Memory B cell (primary cell): ENCODE measurements at regions not wholly inside any gene's neighbourhood (a gene's known extent, or its start where the extent isn't known, plus 50 kb on each side); places are given as distances from the start of the nearest gene placed in this dataset.
"Not testable (repeated sequence)": the region's sequence is repeated elsewhere in the genome, so short reads cannot be mapped to it uniquely, and the experiment has no call there.

Source experiments
- ATAC-seq: fragments of 150-1000 bp; cut with Tn5 transposase; 2 replicates; pipeline ENCODE4 v1.10.0; 2021; ENCODE audit warnings: low read depth, mild to moderate bottlenecking, moderate library complexity
- DNase-seq, 2 donors: peaks; one replicate each; pipeline ENCODE4 v3.0.0; 2022; ENCODE audit warnings: low spot score in 2 of 2
- H3K27ac Mint-ChIP-seq: one replicate; pipeline ENCODE4 v1.8.0; 2022; ENCODE audit warnings: mild to moderate bottlenecking, moderate library complexity, mixed read lengths
- H3K27me3 Mint-ChIP-seq: one replicate; pipeline ENCODE4 v1.8.0; 2022; ENCODE audit warnings: mixed read lengths
- H3K36me3 Mint-ChIP-seq: one replicate; pipeline ENCODE4 v1.8.0; 2022; ENCODE audit warnings: mild to moderate bottlenecking, mixed read lengths
- H3K4me1 Mint-ChIP-seq: one replicate; pipeline ENCODE4 v1.8.0; 2022; ENCODE audit warnings: mixed read lengths
- H3K4me3 Mint-ChIP-seq: one replicate; pipeline ENCODE4 v1.8.0; 2022; ENCODE audit warnings: mild to moderate bottlenecking, moderate library complexity, mixed read lengths
- H3K9me3 Mint-ChIP-seq: one replicate; pipeline ENCODE4 v1.8.0; 2022; ENCODE audit warnings: mixed read lengths

DNA sequence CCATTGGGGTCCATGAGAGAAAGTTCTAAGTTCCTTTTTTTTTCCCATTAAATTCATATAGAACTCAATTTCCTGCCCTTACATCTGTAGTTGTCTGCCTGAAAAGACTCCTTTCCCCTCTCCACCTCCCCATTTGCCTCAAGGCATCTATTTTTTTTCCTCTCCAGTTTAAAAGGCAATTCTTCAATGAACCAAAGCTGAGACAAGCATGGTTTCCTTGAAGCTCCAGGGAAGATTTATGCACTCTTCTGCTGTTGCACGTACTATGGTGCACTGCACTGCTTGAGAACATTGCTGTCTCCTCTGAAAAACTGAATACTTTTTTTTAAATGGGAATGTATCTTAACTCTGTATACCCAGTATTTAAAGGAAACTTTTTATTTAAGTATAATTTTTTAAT, 465.2 kb downstream of the CD83 start:
- Mint-ChIP-seq H3K36me3 (peaks cover 1% of the 10 kb centered on the region), H3K4me1 (peaks cover 7% of the 10 kb centered on the region), H3K27ac (no peak overlapping the region), H3K27me3 (no peaks in the 10 kb centered on the region), H3K9me3 (no peaks in the 10 kb centered on the region), H3K4me3 (no peak overlapping the region)
- DNase-seq (no peak), ATAC-seq (no peak)

DNA sequence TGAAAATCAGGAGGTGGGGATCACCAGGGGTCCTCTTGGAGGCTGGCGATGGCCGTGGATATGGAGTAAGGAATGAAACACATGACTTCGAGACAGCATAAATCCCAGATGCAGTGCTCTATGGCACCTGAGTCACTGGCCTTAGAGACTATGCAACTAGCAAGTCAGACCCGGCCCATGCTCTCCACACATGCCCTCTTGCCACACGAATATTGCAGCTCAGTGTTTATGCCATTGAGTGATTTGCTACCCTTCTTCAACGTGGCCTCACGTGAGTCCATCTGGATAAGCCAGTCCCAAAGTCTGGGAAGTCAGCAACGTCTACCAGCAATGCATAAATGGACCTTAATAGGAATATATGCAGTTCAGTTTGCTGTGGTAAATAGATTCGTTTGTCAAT, 466.3 kb downstream of the CD83 start:
- no peak for ATAC-seq
- Mint-ChIP-seq H3K4me3 (no peak overlapping the region), H3K27ac (no peak overlapping the region), H3K9me3 (no peaks in the 10 kb centered on the region), H3K4me1 (peaks cover 6% of the 10 kb centered on the region), H3K36me3 (peaks cover 1% of the 10 kb centered on the region), H3K27me3 (no peaks in the 10 kb centered on the region)
- no peak for DNase-seq

DNA sequence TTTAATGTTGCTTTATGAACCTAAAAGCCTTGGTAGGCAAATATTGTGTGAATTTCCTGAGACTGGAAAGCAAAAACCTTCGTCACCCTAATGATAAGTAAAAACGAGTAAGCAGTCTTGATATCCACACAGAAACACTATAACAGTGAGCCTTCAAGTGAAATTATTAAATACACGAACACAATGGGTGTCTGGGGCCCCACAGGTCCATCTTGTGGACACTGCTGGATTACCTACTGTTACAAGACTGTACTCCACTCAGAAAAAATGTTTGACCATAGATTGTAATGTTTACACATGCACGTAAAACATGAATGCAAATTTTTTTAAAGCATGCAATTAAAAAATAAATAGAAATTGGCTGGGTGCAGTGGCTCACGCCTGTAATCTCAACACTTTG, 466.9 kb downstream of the CD83 start:
- Mint-ChIP-seq H3K9me3 (no peaks in the 10 kb centered on the region), H3K27ac (no peak overlapping the region), H3K27me3 (no peaks in the 10 kb centered on the region), H3K36me3 (peaks cover 1% of the 10 kb centered on the region), H3K4me1 (no peaks in the 10 kb centered on the region), H3K4me3 (no peak overlapping the region)
- ATAC-seq (no peak), DNase-seq (no peak)

- Mint-ChIP-seq H3K36me3 (peaks cover 1% of the 10 kb centered on the region), H3K4me1 (no peaks in the 10 kb centered on the region), H3K9me3 (no peaks in the 10 kb centered on the region), H3K27me3 (no peaks in the 10 kb centered on the region), H3K4me3 (no peak overlapping the region), H3K27ac (no peak overlapping the region)
- DNase-seq, result no peak
- no peak for ATAC-seq
Measured at GRCh38 chr6:14585689-14586088, 468.1 kb downstream of the CD83 start.

- no peak for ATAC-seq
- peaks cover 1% of the 10 kb centered on the region for H3K36me3 Mint-ChIP-seq
- no peaks in the 10 kb centered on the region for H3K4me1 Mint-ChIP-seq
- DNase-seq, result no peak
- H3K4me3 Mint-ChIP-seq, result no peak overlapping the region
- no peaks in the 10 kb centered on the region for H3K9me3 Mint-ChIP-seq
- no peak overlapping the region for H3K27ac Mint-ChIP-seq
- no peaks in the 10 kb centered on the region for H3K27me3 Mint-ChIP-seq
Measured at GRCh38 chr6:14589175-14589574, 471.6 kb downstream of the CD83 start.

DNA sequence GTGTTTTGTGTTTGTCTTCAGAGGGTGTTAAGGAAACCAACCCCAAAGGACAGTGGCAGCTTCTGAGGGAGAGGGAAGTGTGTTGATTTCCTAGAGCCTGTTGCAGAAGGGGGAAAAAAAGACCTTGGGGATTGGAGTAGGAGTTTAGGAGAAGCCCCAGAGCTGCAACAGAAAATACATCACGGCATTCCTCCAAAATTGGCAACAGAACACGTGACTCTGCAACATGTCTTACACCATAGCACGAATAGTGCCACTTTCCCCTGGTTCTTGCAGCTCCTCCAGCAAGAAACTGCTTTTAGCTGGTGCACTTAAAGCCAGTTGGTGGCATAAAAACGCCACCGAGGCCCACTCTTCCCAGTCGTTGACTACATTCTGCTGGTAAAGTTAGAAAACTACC, 473.0 kb downstream of the CD83 start:
- H3K27ac Mint-ChIP-seq, result no peak overlapping the region
- ATAC-seq, result no peak
- H3K36me3 Mint-ChIP-seq, result no peaks in the 10 kb centered on the region
- no peak for DNase-seq
- no peaks in the 10 kb centered on the region for H3K27me3 Mint-ChIP-seq
- no peaks in the 10 kb centered on the region for H3K9me3 Mint-ChIP-seq
- H3K4me3 Mint-ChIP-seq, result no peak overlapping the region
- no peaks in the 10 kb centered on the region for H3K4me1 Mint-ChIP-seq

- no peak overlapping the region for H3K27ac Mint-ChIP-seq
- H3K27me3 Mint-ChIP-seq, result no peaks in the 10 kb centered on the region
- H3K4me3 Mint-ChIP-seq, result no peak overlapping the region
- H3K36me3 Mint-ChIP-seq, result no peaks in the 10 kb centered on the region
- H3K9me3 Mint-ChIP-seq, result no peaks in the 10 kb centered on the region
- DNase-seq (no peak), ATAC-seq (no peak)
- no peaks in the 10 kb centered on the region for H3K4me1 Mint-ChIP-seq
Measured at GRCh38 chr6:14591998-14592397, 474.4 kb downstream of the CD83 start.

GRCh38 chr6:14593286-14593685, 475.7 kb downstream of the CD83 start:
- Mint-ChIP-seq H3K36me3 (no peaks in the 10 kb centered on the region), H3K9me3 (no peaks in the 10 kb centered on the region), H3K27me3 (no peaks in the 10 kb centered on the region), H3K4me1 (peaks cover 5% of the 10 kb centered on the region), H3K27ac (no peak overlapping the region), H3K4me3 (no peak overlapping the region)
- DNase-seq (no peak), ATAC-seq (no peak)

DNA sequence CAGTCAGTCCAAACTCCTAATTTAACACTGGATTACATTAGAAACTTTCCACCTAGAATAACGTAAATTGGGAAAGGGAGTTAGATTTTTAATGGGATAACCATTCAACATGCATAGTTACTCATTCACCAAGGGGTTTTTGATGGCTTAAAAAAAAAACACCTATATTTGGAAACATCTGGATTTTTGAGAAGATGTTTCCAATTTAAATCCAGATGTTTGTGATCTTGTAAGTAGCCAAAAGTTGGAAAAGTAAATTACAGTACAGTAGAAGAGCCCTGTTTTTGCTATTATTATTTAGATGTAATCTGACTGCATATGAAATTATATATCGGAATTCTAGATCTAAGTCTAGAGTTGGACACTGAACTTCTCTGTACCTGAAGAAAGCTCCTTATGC, 478.2 kb downstream of the CD83 start:
- Mint-ChIP-seq H3K36me3 (no peaks in the 10 kb centered on the region), H3K4me3 (no peak overlapping the region), H3K4me1 (peaks cover 11% of the 10 kb centered on the region), H3K27ac (no peak overlapping the region), H3K9me3 (no peaks in the 10 kb centered on the region), H3K27me3 (no peaks in the 10 kb centered on the region)
- DNase-seq (no peak), ATAC-seq (no peak)

GRCh38 chr6:14596410-14596809, 478.8 kb downstream of the CD83 start:
- no peaks in the 10 kb centered on the region for H3K27me3 Mint-ChIP-seq
- DNase-seq (no peak), ATAC-seq (no peak)
- H3K27ac Mint-ChIP-seq, result no peak overlapping the region
- no peak overlapping the region for H3K4me3 Mint-ChIP-seq
- H3K4me1 Mint-ChIP-seq, result peaks cover 11% of the 10 kb centered on the region
- no peaks in the 10 kb centered on the region for H3K36me3 Mint-ChIP-seq
- H3K9me3 Mint-ChIP-seq, result no peaks in the 10 kb centered on the region

- H3K9me3 Mint-ChIP-seq, result no peaks in the 10 kb centered on the region
- H3K4me3 Mint-ChIP-seq, result no peak overlapping the region
- DNase-seq (no peak), ATAC-seq (no peak)
- peak overlapping the region; percentile 28 for H3K27ac Mint-ChIP-seq
- peaks cover 11% of the 10 kb centered on the region for H3K4me1 Mint-ChIP-seq
- no peaks in the 10 kb centered on the region for H3K27me3 Mint-ChIP-seq
- H3K36me3 Mint-ChIP-seq, result no peaks in the 10 kb centered on the region
Measured at GRCh38 chr6:14597090-14597489, 479.5 kb downstream of the CD83 start.

DNA sequence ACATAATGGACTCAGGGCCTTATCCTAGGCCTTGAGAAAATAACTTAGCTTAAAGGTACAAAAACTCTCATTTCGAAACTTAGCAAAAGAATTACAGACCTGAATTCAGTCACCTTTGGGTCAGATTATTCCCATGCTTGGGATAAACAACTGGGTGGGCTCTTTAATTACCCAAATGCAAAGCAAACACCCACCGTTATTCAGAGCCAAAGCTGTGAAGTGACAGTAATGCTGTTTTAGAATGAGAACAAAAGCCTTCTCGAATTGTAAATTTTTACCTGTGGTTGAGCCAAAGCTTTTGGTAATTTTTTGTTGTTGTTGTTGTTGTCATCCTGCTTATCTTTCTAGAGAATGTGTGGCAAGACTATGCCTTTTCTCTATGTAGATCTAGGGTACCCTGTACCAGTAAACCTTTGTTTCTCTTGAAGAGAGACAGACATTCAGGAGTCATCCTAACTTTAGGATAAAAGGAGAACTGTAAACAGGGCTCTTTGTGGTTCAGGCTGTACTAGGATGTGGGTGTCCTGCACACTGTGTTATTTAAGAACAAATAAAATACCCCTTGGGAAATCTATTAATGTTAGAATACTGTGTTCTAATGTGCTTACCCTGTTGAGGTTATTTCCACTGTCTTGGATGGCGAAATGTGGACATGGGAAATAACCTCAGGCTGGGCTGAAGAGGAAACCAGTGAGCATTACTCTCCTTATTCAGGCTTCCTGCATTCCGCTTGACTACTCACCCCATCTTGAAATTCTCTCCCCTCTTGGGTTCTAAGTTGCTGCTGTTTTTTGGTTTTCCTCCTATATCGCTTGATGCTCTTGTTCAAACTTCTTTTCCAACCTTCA, 480.7 kb downstream of the CD83 start:
- Mint-ChIP-seq H3K9me3 (peaks cover 1% of the 10 kb centered on the region), H3K27ac (no peak overlapping the region), H3K4me1 (peaks cover 11% of the 10 kb centered on the region), H3K4me3 (no peak overlapping the region), H3K36me3 (no peaks in the 10 kb centered on the region), H3K27me3 (no peaks in the 10 kb centered on the region)
- DNase-seq (no peak), ATAC-seq (no peak)

- H3K36me3 Mint-ChIP-seq, DNase-seq, H3K4me3 Mint-ChIP-seq, H3K27me3 Mint-ChIP-seq, ATAC-seq, H3K27ac Mint-ChIP-seq, H3K9me3 Mint-ChIP-seq: not testable (repeated sequence)
- H3K4me1 Mint-ChIP-seq, result peaks cover 11% of the 10 kb centered on the region
Measured at GRCh38 chr6:14600306-14600705, 482.7 kb downstream of the CD83 start.

DNA sequence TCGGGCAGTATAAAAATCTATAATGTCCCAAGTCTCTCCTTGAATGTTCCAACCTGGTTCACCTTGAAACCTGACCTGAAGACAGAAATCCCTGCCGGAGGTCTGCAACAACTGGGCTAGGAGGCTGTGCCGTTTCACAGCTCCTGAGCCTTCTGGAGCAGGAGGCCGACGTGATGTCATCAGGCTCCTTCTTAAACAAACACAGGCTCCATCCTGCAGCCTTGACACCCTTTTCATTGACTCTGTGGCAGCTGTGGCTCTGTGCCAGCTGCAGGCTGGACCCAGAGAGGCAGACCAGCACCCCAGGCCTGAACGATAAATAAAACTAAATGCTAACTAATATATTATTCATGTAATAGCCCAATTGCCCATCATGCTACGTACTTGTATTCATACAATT, 483.9 kb downstream of the CD83 start:
- DNase-seq, result no peak
- ATAC-seq, result no peak
- no peaks in the 10 kb centered on the region for H3K36me3 Mint-ChIP-seq
- H3K4me1 Mint-ChIP-seq, result peaks cover 11% of the 10 kb centered on the region
- no peak overlapping the region for H3K27ac Mint-ChIP-seq
- H3K9me3 Mint-ChIP-seq, result peaks cover 1% of the 10 kb centered on the region
- no peak overlapping the region for H3K4me3 Mint-ChIP-seq
- no peaks in the 10 kb centered on the region for H3K27me3 Mint-ChIP-seq

DNA sequence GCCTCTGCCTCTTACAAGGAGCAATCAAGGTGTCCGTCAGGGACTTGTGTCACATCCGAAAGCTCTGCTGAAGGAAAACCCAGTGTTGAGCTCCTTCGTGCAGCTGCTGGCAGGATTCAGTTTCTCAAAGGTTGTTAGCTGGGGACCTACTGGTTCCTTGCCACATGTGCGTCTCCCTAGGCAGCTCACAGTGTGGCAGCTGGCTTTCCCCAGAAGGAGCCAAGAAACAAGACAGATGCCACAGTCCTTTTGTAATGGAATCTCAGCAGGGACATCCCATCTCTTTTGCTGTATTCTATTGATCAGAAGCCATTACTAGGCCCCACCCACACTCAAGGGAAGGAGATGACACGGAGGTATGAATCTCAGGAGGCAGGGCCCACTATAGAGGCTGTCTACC, 488.8 kb downstream of the CD83 start:
- DNase-seq, result no peak
- Mint-ChIP-seq H3K27ac (no peak overlapping the region), H3K36me3 (peaks cover 1% of the 10 kb centered on the region), H3K9me3 (peaks cover 4% of the 10 kb centered on the region), H3K27me3 (no peaks in the 10 kb centered on the region), H3K4me3 (no peak overlapping the region), H3K4me1 (peaks cover 12% of the 10 kb centered on the region)
- ATAC-seq, result no peak
